PC-9 (cell line): ENCODE measurements at regions not wholly inside any gene's neighbourhood (a gene's known extent, or its start where the extent isn't known, plus 50 kb on each side); places are given as distances from the start of the nearest gene placed in this dataset.

Experiments
- BruUV-seq: library from RNA; stranded (reverse); fragments of 400-500 nt; replicated peaks from 2 replicates; lab custom pipeline; 2021; lab: Mats Ljungman, UMichigan
- CTCF ChIA-PET: fragments of 300-600 bp; sonication (Branson Sonifier 250); formaldehyde crosslinking; loops from one replicate; lab custom pipeline; 2022; ENCODE audit warnings: antibody characterized with exemption; lab: Charles Lee
- POLR2A ChIA-PET: fragments of 300-600 bp; sonication (Branson Sonifier 250); formaldehyde crosslinking; loops from one replicate; lab custom pipeline; 2022; ENCODE audit warnings: antibody characterized with exemption; ENCODE audit not compliant: unreplicated experiment; lab: Charles Lee
- DNase-seq, 2 experiments: peaks; one replicate each; pipeline versions ENCODE4 v3.0.0 to v3.0.0-alpha.2; 2015 to 2022; ENCODE audit warnings: mixed read lengths in 1 of 2
- H2AFZ ChIP-seq: fragments of 200-600 bp; sonication (generic); 2 replicates; pipeline ENCODE4 v1.8.1; 2017; ENCODE audit warnings: antibody characterized with exemption
- H3F3A ChIP-seq: fragments of 200-600 bp; sonication (generic); 2 replicates; pipeline ENCODE4 v1.8.1; 2017; ENCODE audit warnings: antibody characterized with exemption, mild to moderate bottlenecking, low read depth; ENCODE audit not compliant: insufficient read depth
- H3K27ac ChIP-seq: fragments of 200-600 bp; sonication (generic); 2 replicates; pipeline ENCODE4 v1.6.1; 2016; ENCODE audit warnings: mixed run types
- H3K27me3 ChIP-seq: fragments of 200-600 bp; sonication (generic); 2 replicates; pipeline ENCODE4 v1.6.1; 2016; ENCODE audit warnings: low read depth, mixed run types; ENCODE audit not compliant: insufficient read depth
- H3K36me3 ChIP-seq: fragments of 200-600 bp; sonication (generic); 2 replicates; pipeline ENCODE4 v1.6.1; 2016; ENCODE audit warnings: low read depth, mixed run types
- H3K4me1 ChIP-seq: fragments of 200-600 bp; sonication (generic); replicated peaks from 2 replicates; pipeline ENCODE4 v1.6.1; 2016; ENCODE audit warnings: mixed run types; ENCODE audit not compliant: insufficient read depth
- H3K4me2 ChIP-seq: fragments of 200-600 bp; sonication (generic); 2 replicates; pipeline ENCODE4 v1.6.1; 2017; ENCODE audit warnings: mixed run types
- H3K4me3 ChIP-seq: fragments of 200-600 bp; sonication (generic); 2 replicates; pipeline ENCODE4 v1.6.1; 2016; ENCODE audit warnings: mixed run types
- H3K79me2 ChIP-seq: fragments of 200-600 bp; sonication (generic); 2 replicates; pipeline ENCODE4 v1.6.1; 2017; ENCODE audit warnings: low read depth, mixed run types
- H3K9me2 ChIP-seq: fragments of 200-600 bp; sonication (generic); 2 replicates; pipeline ENCODE4 v1.8.1; 2017; ENCODE audit warnings: mild to moderate bottlenecking; ENCODE audit not compliant: insufficient read depth
- H3K9me3 ChIP-seq: fragments of 200-600 bp; sonication (generic); 2 replicates; pipeline ENCODE4 v1.8.1; 2016; ENCODE audit warnings: low read depth; ENCODE audit not compliant: insufficient read depth
- H4K20me1 ChIP-seq: fragments of 200-600 bp; sonication (generic); 2 replicates; pipeline ENCODE4 v1.8.1; 2017; ENCODE audit not compliant: insufficient read depth
- CTCF ChIP-seq: fragments of 200-600 bp; sonication (generic); conservative IDR thresholded peaks from 2 replicates; pipeline ENCODE4 v1.6.1; 2017; ENCODE audit warnings: mixed run types, antibody characterized with exemption, mild to moderate bottlenecking, moderate library complexity
- EZH2 ChIP-seq: fragments of 200-600 bp; sonication (generic); IDR thresholded peaks from 2 replicates; pipeline ENCODE4 v1.8.0; 2017; ENCODE audit warnings: antibody characterized with exemption, low read depth
- intact Hi-C: fragments of 100-400 bp; cut with micrococcal nuclease; formaldehyde crosslinking; loops from one replicate; pipeline ENCODE4 v1.10.0; 2022; ENCODE audit not compliant: unreplicated experiment

- H3K27me3 ChIP-seq = peaks cover 11% of the 10 kb centered on the region; the same call in 1 of the 2 replicates
- intact Hi-C loops = no loop called here
- no peak overlapping the region for H3K4me2 ChIP-seq
- no peaks in the 10 kb centered on the region for H3K4me1 ChIP-seq
- H4K20me1 ChIP-seq = no peaks in the 10 kb centered on the region; the same call in 1 of the 2 replicates
- H3K36me3 ChIP-seq = no peaks in the 10 kb centered on the region
- no TSS peak for BruUV-seq
- no peak for TF ChIP-seq CTCF
- no peak for TF ChIP-seq EZH2
- H3K4me3 ChIP-seq = no peak overlapping the region
- CTCF ChIA-PET = no interaction called here
- no peaks in the 10 kb centered on the region for H3K9me2 ChIP-seq
- H3K27ac ChIP-seq = no peak overlapping the region
- no peaks in the 10 kb centered on the region for H3K9me3 ChIP-seq
- no peak overlapping the region for H2AFZ ChIP-seq
- DNase-seq = no peak
- H3K79me2 ChIP-seq = no peaks in the 10 kb centered on the region
- H3F3A ChIP-seq = no peaks in the 10 kb centered on the region
- POLR2A ChIA-PET = no interaction called here
Observed at GRCh38 chr2:23273786-23274185, 111.2 kb upstream of the KLHL29 start.

DNA sequence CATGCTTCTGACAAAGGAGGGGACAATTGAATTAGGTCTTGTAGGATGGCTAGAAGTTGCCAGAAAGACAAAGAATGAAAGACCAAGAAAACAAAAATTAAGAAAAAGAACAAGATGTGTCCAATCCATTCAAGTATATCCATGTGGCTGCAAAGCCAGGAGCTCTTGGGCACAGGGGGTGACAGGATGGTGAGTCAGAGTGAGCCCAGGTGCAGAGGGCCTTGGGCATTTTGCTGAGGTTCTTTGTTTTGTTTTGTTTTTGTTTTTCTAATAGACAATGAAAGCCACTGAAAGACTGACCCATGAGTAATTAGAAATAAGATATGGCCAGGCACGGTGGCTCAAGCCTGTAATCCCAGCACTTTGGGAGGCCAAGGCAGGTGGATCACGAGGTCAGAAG, 104.6 kb upstream of the KLHL29 start:
- no TSS peak for BruUV-seq
- intact Hi-C loops = no loop called here
- peak; percentile 33 to 66 for DNase-seq

DNA sequence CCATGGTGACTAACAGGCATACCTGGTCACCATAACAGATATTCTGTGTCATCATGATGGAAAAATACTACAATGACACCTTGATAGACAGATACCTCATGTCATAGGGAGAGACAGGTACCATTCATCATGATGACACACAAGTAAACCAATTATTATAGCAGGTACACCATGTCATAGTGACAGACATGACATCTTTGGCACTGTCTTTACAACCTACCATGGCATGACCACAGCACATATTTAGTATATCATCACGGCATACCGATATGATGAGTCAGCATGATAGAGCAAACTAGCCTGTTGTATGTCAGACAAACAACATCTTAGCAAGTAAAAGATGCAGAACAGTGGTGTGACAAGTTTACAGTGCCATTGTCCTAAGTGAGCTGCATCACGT, 101.3 kb upstream of the KLHL29 start:
- no peak overlapping the region for H2AFZ ChIP-seq
- CTCF ChIA-PET = no interaction called here

More for the DNA sequence above, 104.6 kb upstream of the KLHL29 start:
- Histone ChIP-seq H3K4me3 (no peak overlapping the region), H3K36me3 (no peaks in the 10 kb centered on the region), H3K9me3 (no peaks in the 10 kb centered on the region), H2AFZ (no peak overlapping the region), H3K27me3 (no peaks in the 10 kb centered on the region), H4K20me1 (no peaks in the 10 kb centered on the region; the same call in 1 of the 2 replicates), H3K9me2 (no peaks in the 10 kb centered on the region), H3K4me2 (no peak overlapping the region), H3K27ac (no peak overlapping the region), H3K4me1 (no peaks in the 10 kb centered on the region), H3K79me2 (no peaks in the 10 kb centered on the region), H3F3A (no peaks in the 10 kb centered on the region)
- CTCF ChIA-PET = no interaction called here
- POLR2A ChIA-PET = no interaction called here
- TF ChIP-seq EZH2 (no peak), CTCF (no peak)

More for the DNA sequence above, 101.3 kb upstream of the KLHL29 start:
- Histone ChIP-seq H3K9me2 (no peaks in the 10 kb centered on the region), H4K20me1 (no peaks in the 10 kb centered on the region), H3K79me2 (no peaks in the 10 kb centered on the region), H3K9me3 (no peaks in the 10 kb centered on the region), H3K4me1 (no peaks in the 10 kb centered on the region), H3K27me3 (peaks cover 22% of the 10 kb centered on the region; the same call in 1 of the 2 replicates), H3K4me2 (no peak overlapping the region), H3K4me3 (no peak overlapping the region), H3K27ac (no peak overlapping the region), H3K36me3 (no peaks in the 10 kb centered on the region), H3F3A (no peaks in the 10 kb centered on the region)
- POLR2A ChIA-PET = no interaction called here
- TF ChIP-seq CTCF = no peak
- TF ChIP-seq EZH2 = no peak
- BruUV-seq = no TSS peak
- peak in 1 of 2 experiments; percentile 58 for DNase-seq
- intact Hi-C loops = no loop called here
